PC-3 (cell line): ENCODE measurements at regions not wholly inside any gene's neighbourhood (a gene's known extent, or its start where the extent isn't known, plus 50 kb on each side); places are given as distances from the start of the nearest gene placed in this dataset.
"Not testable (repeated sequence)": the region's sequence is repeated elsewhere in the genome, so short reads cannot be mapped to it uniquely, and the experiment has no call there.

Experiments used
- EZH2 ChIP-seq: fragments of 300-600 bp; sonication (generic); IDR thresholded peaks from one replicate; pipeline ENCODE4 v1.6.1; 2017; ENCODE audit warnings: antibody characterized with exemption, mild to moderate bottlenecking, low read length; ENCODE audit not compliant: unreplicated experiment
- EZH2phosphoT487 ChIP-seq: fragments of 300-600 bp; sonication (generic); IDR thresholded peaks from 2 replicates; pipeline ENCODE4 v1.6.1; 2018; ENCODE audit warnings: mild to moderate bottlenecking, antibody characterized with exemption, low read length, borderline replicate concordance
- TF ChIP-seq, protein P1 (sequence below): fragments of 300-600 bp; sonication (generic); conservative IDR thresholded peaks from 2 replicates; pipeline ENCODE4 v1.5.1; 2017; ENCODE audit warnings: antibody characterized with exemption, low read depth, mild to moderate bottlenecking, low read length

DNA sequence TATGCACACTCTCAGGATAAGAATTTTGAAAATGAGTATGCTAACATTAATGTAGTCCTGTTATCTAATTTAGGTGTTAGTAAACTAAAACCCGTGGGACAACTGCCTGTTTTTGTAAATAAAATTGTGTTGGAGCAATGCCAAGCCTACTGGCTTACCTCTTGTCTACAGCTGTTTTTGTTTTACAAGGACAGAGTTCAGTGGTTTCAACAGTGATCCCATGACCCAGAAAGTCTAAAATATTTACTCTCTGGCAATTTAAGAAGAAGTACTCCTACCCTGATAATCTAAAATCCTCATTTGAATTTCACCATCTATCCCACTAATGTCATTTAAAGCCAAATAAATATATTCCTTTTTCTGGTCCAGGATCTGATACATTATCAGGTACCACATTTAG, 132.9 kb downstream of the SPIN4 start:
- TF ChIP-seq, protein P1, sequence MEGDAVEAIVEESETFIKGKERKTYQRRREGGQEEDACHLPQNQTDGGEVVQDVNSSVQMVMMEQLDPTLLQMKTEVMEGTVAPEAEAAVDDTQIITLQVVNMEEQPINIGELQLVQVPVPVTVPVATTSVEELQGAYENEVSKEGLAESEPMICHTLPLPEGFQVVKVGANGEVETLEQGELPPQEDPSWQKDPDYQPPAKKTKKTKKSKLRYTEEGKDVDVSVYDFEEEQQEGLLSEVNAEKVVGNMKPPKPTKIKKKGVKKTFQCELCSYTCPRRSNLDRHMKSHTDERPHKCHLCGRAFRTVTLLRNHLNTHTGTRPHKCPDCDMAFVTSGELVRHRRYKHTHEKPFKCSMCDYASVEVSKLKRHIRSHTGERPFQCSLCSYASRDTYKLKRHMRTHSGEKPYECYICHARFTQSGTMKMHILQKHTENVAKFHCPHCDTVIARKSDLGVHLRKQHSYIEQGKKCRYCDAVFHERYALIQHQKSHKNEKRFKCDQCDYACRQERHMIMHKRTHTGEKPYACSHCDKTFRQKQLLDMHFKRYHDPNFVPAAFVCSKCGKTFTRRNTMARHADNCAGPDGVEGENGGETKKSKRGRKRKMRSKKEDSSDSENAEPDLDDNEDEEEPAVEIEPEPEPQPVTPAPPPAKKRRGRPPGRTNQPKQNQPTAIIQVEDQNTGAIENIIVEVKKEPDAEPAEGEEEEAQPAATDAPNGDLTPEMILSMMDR = not testable (repeated sequence)
- TF ChIP-seq EZH2, EZH2phosphoT487: not testable (repeated sequence)
